ENCODE measurements at regions not wholly inside any gene's neighbourhood (a gene's known extent, or its start where the extent isn't known, plus 50 kb on each side); places are given as distances from the start of the nearest gene placed in this dataset.

DNA sequence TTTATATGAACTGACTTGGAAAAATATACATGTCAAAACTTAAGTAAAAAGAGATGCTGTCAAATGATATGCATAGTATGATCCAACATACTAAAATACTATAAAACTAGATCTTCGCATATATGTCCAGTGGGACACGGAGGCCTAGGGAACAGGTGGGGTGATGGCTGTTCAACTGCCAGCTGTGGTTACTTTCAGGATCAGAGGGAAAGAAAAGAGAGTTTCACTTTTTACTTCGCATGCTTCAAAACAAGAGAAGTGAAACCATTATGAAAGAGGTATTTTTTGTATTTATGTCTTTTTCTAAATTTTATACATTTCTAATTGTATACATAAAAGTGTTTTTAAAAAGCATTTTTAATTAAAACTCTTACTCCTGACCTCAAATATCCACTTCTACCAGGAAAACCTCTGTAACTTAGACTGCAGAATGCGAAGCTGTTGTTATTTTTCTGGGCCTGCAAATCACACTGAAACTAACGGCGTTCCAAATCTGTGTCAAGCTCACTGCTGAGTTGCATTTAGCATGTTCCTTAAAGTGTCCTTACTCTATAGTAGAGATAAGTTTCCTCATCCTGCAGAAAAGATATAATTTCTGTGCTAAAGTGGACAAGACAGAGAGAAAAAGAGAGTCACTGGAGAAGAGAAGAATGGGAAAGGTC lies 97.8 kb upstream of the SLC35G4 start:
- ATAC-seq (no peak), DNase-seq (no peak)
- Histone ChIP-seq H3K27ac (no peak overlapping the region), H3K27me3 (no peaks in the 10 kb centered on the region), H3K4me1 (peaks cover 0 to 13% (median 0%) of the 10 kb centered on the region in 12 donors), H3K9me3 (no peaks in the 10 kb centered on the region), H3K36me3 (no peaks in the 10 kb centered on the region), H3K4me3 (no peak overlapping the region)
- TF ChIP-seq, protein P1, sequence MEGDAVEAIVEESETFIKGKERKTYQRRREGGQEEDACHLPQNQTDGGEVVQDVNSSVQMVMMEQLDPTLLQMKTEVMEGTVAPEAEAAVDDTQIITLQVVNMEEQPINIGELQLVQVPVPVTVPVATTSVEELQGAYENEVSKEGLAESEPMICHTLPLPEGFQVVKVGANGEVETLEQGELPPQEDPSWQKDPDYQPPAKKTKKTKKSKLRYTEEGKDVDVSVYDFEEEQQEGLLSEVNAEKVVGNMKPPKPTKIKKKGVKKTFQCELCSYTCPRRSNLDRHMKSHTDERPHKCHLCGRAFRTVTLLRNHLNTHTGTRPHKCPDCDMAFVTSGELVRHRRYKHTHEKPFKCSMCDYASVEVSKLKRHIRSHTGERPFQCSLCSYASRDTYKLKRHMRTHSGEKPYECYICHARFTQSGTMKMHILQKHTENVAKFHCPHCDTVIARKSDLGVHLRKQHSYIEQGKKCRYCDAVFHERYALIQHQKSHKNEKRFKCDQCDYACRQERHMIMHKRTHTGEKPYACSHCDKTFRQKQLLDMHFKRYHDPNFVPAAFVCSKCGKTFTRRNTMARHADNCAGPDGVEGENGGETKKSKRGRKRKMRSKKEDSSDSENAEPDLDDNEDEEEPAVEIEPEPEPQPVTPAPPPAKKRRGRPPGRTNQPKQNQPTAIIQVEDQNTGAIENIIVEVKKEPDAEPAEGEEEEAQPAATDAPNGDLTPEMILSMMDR (IDR thresholded peaks at IDR 0.05) = no peak
- TF ChIP-seq POLR2A (IDR thresholded peaks at IDR 0.05) = no peak
- WGBS, 4 donors = 68 to 76% (median 71%) methylated on average over 6 of the region's 6 CpGs
- intact Hi-C loops (cut with DNase I) = loop anchor here in 4 of 10 donors (10.0 kb wide), 3 partner anchors 187 to 657 kb away; no protein-coding TSS in a partner anchor

DNA sequence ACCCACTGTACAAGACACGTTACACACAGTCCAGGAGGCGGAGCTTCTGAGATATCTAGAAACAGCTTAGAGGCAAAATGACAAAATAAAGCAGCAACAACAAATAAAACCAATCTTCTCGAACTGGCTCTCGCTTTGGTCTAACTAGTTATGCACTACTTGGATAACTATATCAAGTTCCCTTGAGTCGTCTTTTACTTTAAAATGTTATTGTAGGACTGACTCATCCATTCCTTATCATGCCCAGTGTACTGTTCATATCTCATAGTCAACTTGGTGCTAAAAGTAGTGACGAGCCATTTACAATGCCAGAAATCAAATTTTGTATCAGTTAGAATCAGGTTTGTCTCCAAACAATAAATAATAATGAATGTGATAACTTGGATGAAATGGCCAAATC lies 102.5 kb upstream of the SLC35G4 start:
- WGBS, 4 donors = 55 to 67% (median 62%) methylated on average over 6 of the region's 6 CpGs

DNA sequence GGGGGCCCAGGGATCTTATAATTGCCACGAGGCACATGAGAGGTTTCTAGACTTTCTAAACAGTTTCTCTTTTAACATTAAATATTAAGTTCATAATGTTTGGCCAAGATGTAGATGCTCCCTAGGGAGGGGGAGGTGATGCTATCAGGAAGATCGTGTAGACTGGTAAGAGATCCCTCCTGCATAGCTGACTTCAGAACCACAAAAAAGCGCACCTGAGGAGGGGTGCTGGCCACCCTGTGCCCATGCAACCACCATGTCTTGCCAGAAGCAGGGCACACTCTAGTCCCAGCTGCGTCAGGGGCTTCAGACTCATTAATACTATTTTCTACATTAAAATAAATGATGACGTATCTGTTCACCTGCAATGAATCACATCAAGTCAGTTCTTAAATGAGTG lies 103.4 kb upstream of the SLC35G4 start:
- Histone ChIP-seq H3K27me3 (no peaks in the 10 kb centered on the region), H3K36me3 (no peaks in the 10 kb centered on the region), H3K27ac (no peak overlapping the region), H3K9me3 (no peaks in the 10 kb centered on the region), H3K4me3 (no peak overlapping the region), H3K4me1 (no peaks in the 10 kb centered on the region)
- no peak for TF ChIP-seq POLR2A (IDR thresholded peaks at IDR 0.05)
- DNase-seq = no peak
- intact Hi-C loops (cut with DNase I) = no loop called here
- 64 to 79% (median 68%) methylated on average over 5 of the region's 5 CpGs for WGBS, 4 donors
- ATAC-seq = no peak

More for the DNA sequence above, 102.5 kb upstream of the SLC35G4 start:
- H3K4me1 ChIP-seq = peaks cover 0 to 2% (median 0%) of the 10 kb centered on the region in 12 donors
- H3K4me3 ChIP-seq = no peak overlapping the region
- DNase-seq (no peak), ATAC-seq (no peak)
- TF ChIP-seq, protein P1 (IDR thresholded peaks at IDR 0.05) = no peak
- TF ChIP-seq POLR2A (IDR thresholded peaks at IDR 0.05) = no peak
- H3K9me3 ChIP-seq = no peaks in the 10 kb centered on the region
- intact Hi-C loops (cut with DNase I) = no loop called here
- H3K27ac ChIP-seq = no peak overlapping the region
- no peaks in the 10 kb centered on the region for H3K27me3 ChIP-seq
- no peaks in the 10 kb centered on the region for H3K36me3 ChIP-seq

DNA sequence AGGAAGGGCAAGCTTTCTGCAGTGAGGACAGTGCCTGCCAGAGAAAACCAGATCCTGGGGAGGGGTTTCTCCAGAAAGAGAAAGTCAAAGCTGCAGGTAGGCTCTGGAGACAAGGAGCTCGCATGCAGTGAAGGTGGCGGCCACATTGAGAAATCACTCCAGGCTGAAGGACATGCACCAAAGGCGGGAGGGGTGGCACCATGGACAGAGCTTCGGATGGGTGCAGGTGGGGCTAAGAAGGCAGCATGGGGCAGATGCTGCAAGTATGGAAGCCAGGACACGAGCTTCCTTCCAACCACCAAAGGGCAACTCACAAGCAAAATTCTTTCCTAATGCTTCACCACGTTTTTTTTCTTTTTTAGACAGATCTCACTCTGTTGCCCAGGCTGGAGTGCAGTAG lies 104.4 kb upstream of the SLC35G4 start:
- Histone ChIP-seq H3K27ac (no peak overlapping the region), H3K27me3 (no peaks in the 10 kb centered on the region), H3K9me3 (no peaks in the 10 kb centered on the region), H3K4me1 (no peaks in the 10 kb centered on the region), H3K36me3 (no peaks in the 10 kb centered on the region), H3K4me3 (no peak overlapping the region)
- DNase-seq (no peak), ATAC-seq (no peak)
- intact Hi-C loops (cut with DNase I) = no loop called here
- TF ChIP-seq POLR2A (IDR thresholded peaks at IDR 0.05) = no peak
- TF ChIP-seq, protein P1 (IDR thresholded peaks at IDR 0.05) = no peak
- 61 to 78% (median 68%) methylated on average over 6 of the region's 6 CpGs for WGBS, 4 donors

DNA sequence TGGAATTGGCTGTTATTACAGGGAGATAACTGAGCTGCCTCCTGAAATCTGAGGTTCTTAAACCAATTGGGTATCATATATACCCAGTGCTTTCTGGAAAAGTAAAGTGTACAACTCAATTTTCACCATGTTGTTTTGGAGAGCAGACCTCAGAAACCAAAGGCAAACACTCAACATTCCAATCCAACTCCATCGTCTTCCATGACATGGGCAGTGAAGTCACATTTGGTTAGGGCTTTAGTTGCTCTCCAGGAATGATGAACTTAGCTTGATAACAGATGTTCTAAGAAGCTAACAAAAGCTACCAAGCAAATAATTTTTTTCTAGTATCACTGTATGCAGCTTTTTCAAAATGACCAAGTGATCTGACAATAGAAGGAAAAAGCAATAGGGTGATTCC lies 107.0 kb upstream of the SLC35G4 start:
- Histone ChIP-seq H3K27me3 (no peaks in the 10 kb centered on the region), H3K9me3 (no peaks in the 10 kb centered on the region), H3K4me3 (no peak overlapping the region), H3K36me3 (no peaks in the 10 kb centered on the region), H3K4me1 (no peaks in the 10 kb centered on the region), H3K27ac (no peak overlapping the region)
- intact Hi-C loops (cut with DNase I) = no loop called here
- ATAC-seq (no peak), DNase-seq (no peak)
- WGBS, 4 donors = 74 to 95% (median 83%) methylated on average over 1 of the region's 1 CpG
- TF ChIP-seq, protein P1 (IDR thresholded peaks at IDR 0.05) = no peak
- TF ChIP-seq POLR2A (IDR thresholded peaks at IDR 0.05) = no peak
